ENCODE measurements at regions not wholly inside any gene's neighbourhood (a gene's known extent, or its start where the extent isn't known, plus 50 kb on each side); places are given as distances from the start of the nearest gene placed in this dataset.
"Not testable (repeated sequence)": the region's sequence is repeated elsewhere in the genome, so short reads cannot be mapped to it uniquely, and the experiment has no call there.

DNA sequence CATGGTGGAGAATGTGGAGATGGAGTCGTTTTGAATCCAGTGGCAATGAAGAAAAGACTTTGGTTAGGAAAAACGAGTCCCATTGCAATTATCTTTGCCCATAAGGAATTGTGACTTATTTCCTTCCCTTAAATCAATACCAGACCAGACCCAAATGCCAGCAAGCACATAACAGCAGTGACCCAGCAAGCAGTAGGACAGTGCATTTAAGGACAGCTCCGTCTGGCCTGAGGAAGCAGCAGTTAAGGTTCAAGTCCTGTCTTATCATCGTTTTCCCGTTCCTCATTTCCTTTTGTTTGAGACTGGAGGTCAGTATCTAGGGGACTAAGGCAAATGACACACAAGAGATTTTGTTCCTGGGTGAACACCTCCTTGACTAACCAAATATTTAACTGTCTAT, 74.6 kb upstream of the FAM20A start:
- H3K9me3 ChIP-seq: no peaks in the 10 kb centered on the region
- no peak for DNase-seq
- no peaks in the 10 kb centered on the region for H3K36me3 ChIP-seq (ENCODE audit: low read depth, missing control alignments)
- intact Hi-C loops (cut with DNase I; ENCODE audit: low total_unique reads): no loop called here
- no peaks in the 10 kb centered on the region for H3K27me3 ChIP-seq
- WGBS, 2 donors: 32 to 40% methylated on average over 5 of the region's 5 CpGs
- no peaks in the 10 kb centered on the region for H3K4me1 ChIP-seq
- TF ChIP-seq POLR2A (IDR thresholded peaks at IDR 0.05): no peak
- TF ChIP-seq, protein P1, sequence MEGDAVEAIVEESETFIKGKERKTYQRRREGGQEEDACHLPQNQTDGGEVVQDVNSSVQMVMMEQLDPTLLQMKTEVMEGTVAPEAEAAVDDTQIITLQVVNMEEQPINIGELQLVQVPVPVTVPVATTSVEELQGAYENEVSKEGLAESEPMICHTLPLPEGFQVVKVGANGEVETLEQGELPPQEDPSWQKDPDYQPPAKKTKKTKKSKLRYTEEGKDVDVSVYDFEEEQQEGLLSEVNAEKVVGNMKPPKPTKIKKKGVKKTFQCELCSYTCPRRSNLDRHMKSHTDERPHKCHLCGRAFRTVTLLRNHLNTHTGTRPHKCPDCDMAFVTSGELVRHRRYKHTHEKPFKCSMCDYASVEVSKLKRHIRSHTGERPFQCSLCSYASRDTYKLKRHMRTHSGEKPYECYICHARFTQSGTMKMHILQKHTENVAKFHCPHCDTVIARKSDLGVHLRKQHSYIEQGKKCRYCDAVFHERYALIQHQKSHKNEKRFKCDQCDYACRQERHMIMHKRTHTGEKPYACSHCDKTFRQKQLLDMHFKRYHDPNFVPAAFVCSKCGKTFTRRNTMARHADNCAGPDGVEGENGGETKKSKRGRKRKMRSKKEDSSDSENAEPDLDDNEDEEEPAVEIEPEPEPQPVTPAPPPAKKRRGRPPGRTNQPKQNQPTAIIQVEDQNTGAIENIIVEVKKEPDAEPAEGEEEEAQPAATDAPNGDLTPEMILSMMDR (IDR thresholded peaks at IDR 0.05): no peak
- H3K4me3 ChIP-seq: no peak overlapping the region
- no peak overlapping the region for H3K27ac ChIP-seq

DNA sequence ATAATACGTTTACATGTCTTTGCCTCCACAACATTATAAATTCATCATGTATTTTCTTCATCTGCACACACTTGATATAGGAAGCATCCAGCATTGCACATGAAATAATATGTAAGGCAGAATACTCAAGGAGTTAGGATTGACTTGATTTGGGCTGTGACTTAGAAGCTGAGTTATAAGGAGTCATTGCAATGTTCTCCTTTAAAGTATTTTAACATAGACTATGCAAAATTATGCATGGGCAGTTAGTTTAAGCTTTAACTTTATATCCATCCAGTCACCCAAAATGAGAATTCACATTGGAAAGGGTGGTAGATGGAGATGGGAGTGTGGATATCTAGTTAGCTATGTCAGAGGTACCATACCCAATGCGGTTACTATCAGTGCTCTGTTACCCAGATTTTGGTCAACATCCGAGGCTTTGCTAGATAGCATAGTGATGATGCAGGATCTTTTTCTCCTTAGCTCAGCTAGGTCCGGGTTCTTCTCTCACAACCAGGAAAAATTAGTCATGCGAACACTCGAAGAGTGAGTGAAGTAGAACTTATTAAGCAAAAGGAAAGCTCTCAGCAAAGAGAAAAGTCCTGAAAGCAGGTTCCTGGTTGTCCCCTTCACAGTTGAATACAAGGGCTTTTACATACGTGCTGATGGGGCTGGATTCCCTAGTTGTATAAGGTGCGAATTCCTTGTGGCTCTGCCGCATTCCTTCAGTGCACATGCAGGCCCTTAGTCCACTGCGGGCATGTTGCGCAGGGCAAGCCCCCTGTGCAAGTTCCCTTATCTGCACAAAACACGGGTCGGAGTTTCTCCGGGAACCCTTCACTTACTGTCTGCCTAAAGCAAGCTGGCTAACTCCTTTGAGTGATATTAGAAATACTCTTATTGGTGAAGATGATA, 73.1 kb upstream of the FAM20A start:
- 90 to 92% methylated on average over 14 of the region's 14 CpGs for WGBS, 2 donors
- TF ChIP-seq POLR2A (IDR thresholded peaks at IDR 0.05): no peak
- TF ChIP-seq, protein P1 (IDR thresholded peaks at IDR 0.05): no peak
- H3K36me3 ChIP-seq (ENCODE audit: low read depth, missing control alignments): no peaks in the 10 kb centered on the region
- H3K27ac ChIP-seq: no peak overlapping the region
- H3K4me3 ChIP-seq: no peak overlapping the region
- intact Hi-C loops (cut with DNase I; ENCODE audit: low total_unique reads): no loop called here
- H3K9me3 ChIP-seq: no peaks in the 10 kb centered on the region
- DNase-seq: no peak
- no peaks in the 10 kb centered on the region for H3K27me3 ChIP-seq
- H3K4me1 ChIP-seq: no peaks in the 10 kb centered on the region

- Histone ChIP-seq H3K27me3 (no peaks in the 10 kb centered on the region), H3K36me3 (ENCODE audit: low read depth, missing control alignments) (no peaks in the 10 kb centered on the region), H3K4me1 (no peaks in the 10 kb centered on the region), H3K4me3 (no peak overlapping the region), H3K27ac (no peak overlapping the region), H3K9me3 (no peaks in the 10 kb centered on the region)
- intact Hi-C loops (cut with DNase I; ENCODE audit: low total_unique reads): no loop called here
- TF ChIP-seq POLR2A (IDR thresholded peaks at IDR 0.05): no peak
- TF ChIP-seq, protein P1 (IDR thresholded peaks at IDR 0.05): no peak
- DNase-seq: no peak
- WGBS, 2 donors: 82 to 84% methylated on average over 7 of the region's 7 CpGs
These were observed 70.0 kb upstream of the FAM20A start for GRCh38 chr17:68670967-68671693.

- DNase-seq; H3K4me3 ChIP-seq; H3K9me3 ChIP-seq; H3K27ac ChIP-seq; intact Hi-C loops (cut with DNase I; ENCODE audit: low total_unique reads); H3K36me3 ChIP-seq (ENCODE audit: low read depth, missing control alignments); H3K27me3 ChIP-seq; H3K4me1 ChIP-seq: not testable (repeated sequence)
- 69 to 77% methylated on average over 5 of the region's 5 CpGs for WGBS, 2 donors
These were observed 65.3 kb upstream of the FAM20A start for GRCh38 chr17:68666438-68666837.

GRCh38 chr17:68665373-68665772, 64.2 kb upstream of the FAM20A start:
- TF ChIP-seq, protein P1 (IDR thresholded peaks at IDR 0.05): no peak
- TF ChIP-seq POLR2A (IDR thresholded peaks at IDR 0.05): no peak
- no peaks in the 10 kb centered on the region for H3K4me1 ChIP-seq
- 90 to 94% methylated on average over 1 of the region's 1 CpG for WGBS, 2 donors
- no peaks in the 10 kb centered on the region for H3K27me3 ChIP-seq
- H3K36me3 ChIP-seq (ENCODE audit: low read depth, missing control alignments): no peaks in the 10 kb centered on the region
- H3K4me3 ChIP-seq: no peak overlapping the region
- intact Hi-C loops (cut with DNase I; ENCODE audit: low total_unique reads): no loop called here
- no peak for DNase-seq
- H3K27ac ChIP-seq: no peak overlapping the region
- H3K9me3 ChIP-seq: no peaks in the 10 kb centered on the region

Measured in testis (tissue), 2 donors.